ENCODE measurements at regions not wholly inside any gene's neighbourhood (a gene's known extent, or its start where the extent isn't known, plus 50 kb on each side); places are given as distances from the start of the nearest gene placed in this dataset.

- no peak for DNase-seq
Observed at GRCh38 chr6:14187406-14187805, 69.8 kb downstream of the CD83 start.

DNA sequence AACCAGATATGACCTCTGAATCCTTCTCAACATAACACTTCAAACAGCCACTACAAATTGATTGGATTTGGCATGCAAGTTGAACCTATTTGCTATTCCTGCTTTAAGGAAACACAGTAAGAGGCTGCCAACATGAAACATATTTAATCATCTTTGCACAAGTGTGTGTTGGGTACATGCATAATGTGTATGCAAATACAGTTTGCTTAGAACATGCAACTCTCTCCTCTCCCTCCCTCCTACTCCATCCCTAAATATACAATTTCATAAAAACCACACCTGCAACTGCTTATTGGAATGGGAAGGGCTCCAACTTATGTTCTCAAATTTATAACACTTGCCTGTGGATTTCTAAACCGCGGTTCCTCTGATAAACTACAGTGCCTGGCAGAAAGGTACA, 71.5 kb downstream of the CD83 start:
- DNase-seq, result no peak

GRCh38 chr6:14190191-14190928, 72.8 kb downstream of the CD83 start:
- DNase-seq, result no peak

DNA sequence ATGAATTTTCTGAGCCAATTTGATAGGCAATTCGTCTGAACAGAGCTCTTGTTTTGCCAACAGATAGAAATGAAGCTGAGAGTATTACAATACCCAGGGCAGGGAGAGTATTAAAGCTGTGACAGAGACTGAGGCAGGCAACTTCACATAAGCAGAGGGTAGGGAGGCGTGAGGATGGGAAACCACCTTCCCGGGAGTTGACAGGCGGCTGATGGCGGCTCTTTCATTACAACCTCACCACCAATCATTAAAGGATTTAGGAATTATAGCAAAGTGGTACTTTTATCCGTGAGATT, 73.3 kb downstream of the CD83 start:
- no peak for DNase-seq

DNA sequence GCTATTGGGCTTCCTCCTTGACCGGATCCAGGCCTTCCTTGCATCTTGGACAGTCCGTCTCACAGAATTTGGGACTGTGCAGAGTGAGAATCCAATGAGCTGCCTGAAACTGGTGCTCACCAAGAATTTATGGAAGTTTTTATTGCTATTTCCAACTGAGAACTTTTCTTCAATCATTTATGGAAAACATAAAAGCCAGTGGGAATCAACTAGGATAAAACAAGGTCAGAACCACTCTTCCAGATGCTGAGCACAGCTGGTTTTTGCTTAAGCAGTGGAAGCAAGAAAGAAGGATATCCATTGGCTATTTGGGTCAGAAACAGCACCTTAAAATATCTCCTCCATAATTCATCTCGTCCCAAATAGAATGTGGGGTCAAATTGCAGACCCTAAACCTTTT, 74.2 kb downstream of the CD83 start:
- no peak for DNase-seq

DNA sequence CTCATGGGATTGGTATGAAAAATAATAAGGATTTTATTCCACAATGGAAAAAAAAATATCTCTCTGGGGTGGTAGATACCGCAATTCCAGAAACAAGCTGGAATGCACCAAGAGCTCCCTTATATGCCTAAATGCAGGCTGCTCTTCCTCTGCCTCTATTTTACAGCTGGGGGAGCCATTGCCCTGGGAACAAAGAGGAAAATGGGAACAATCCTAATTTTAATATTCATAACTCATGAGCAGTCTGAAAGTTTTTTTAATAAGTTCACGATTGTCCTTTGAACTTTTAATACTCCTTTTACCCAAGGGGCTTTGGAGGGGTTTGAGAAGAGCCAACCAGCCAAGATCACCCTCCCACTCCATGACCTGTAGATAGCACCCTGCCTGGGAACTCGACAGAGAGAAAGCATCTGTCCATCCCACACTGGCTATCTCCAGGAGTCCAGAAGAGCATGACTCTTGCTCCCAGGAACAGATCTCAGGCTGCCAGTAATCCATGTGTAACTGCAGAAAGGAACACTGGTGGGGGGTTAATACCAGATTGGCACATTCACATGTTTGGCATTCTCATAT, 74.7 kb downstream of the CD83 start:
- DNase-seq, result no peak

GRCh38 chr6:14193524-14193923, 76.0 kb downstream of the CD83 start:
- no peak for DNase-seq

DNA sequence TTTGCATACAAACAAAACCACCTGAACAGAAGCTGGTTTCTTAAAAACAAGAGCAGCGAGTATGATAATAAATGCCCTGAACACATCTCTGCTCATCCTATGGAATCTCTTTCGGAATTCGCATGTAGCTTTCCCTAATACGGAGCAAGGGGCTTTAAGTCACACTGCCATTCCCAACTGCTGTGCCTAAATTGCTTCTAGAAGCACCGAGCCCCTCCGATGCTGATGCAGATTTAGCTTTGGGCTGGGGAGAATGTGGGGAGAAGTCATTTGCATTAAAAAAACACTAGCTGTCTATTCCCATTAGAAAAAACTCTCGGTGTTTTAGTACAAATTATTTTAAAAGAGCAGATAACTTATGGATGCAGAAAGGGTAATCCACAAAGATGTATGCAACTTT, 76.9 kb downstream of the CD83 start:
- DNase-seq, result no peak

GRCh38 chr6:14194976-14195375, 77.4 kb downstream of the CD83 start:
- DNase-seq, result no peak

DNA sequence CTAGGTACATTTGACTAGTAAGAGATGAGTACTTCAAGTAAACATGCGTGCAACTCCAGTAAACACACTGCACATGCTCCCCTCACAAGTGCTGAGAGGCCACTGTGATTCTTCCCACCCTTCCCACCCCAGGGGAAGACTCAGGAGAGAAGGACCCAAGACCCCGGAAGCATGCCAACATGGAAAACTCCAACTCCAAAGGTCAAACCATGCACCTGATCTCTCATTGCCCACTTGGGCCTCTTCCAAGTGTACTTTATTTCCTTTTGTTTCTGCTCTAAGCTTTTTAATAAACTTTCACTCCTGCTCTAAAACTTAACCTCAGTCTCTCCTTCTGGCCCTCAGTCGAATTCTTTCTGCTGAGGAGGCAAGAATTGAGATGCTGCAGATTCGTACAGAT, 78.5 kb downstream of the CD83 start:
- DNase-seq, result no peak

GRCh38 chr6:14197118-14197517, 79.5 kb downstream of the CD83 start:
- DNase-seq, result no peak

DNA sequence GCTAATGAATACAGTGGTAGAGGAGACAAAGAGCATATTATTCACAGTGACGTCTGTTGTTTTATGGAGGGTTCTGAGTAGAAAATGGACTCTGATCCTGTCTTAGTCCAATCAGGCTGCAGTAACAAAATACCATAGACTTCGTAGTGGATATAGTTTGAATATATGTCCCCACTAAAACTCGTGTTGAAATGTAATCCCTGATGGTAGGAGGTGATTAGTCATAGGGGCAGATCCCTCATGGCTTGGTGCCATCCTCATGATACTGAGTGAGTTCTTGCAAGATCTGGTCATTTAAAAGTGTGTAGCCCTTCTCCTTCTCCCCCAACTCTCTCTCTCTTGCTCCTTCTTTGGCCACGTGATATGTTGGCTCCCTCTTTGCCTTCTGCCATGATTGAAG, 82.5 kb downstream of the CD83 start:
- DNase-seq, result no peak

DNA sequence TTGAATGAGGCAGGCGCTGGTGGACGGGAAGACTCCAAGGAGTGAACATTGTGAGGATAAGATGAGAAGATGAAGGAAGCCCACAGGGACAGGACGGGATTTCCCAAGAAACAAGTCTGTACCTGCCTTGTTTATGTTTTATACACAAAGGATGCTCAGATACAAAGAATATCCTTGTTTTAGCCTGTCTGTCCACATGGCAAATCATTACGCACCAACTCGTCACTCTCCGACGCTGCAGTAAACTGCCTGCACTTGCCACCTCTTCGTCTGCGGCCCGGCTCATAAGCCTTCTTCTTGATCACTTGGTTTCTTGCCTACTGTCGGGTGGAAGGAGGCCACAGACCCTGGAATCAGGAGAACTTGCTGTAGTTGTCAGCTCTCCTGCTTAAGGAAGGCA, 85.4 kb downstream of the CD83 start:
- DNase-seq, result no peak

DNA sequence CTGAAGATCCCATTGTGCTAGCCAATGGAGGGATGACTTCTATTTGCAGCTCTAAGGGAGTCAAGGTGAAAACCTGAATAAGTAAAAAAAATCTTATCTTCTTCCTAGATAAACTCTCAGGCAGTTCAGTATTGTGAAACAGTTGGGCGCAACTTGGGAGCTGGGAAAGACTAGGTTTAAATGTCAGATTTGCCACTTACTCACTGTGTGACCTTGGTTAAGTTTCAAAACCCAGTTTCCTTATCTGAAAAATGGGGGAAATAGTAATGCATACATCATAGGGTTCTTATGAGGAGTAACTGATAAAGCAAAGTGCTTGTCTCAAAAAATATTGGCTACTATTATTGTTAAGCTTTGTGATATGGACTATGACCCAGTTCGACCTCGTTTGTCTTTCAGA, 88.8 kb downstream of the CD83 start:
- no peak for DNase-seq

GRCh38 chr6:14207448-14207847, 89.9 kb downstream of the CD83 start:
- DNase-seq, result no peak

- DNase-seq, result no peak
Observed at GRCh38 chr6:14209000-14209399, 91.4 kb downstream of the CD83 start.

GRCh38 chr6:14210077-14210476, 92.5 kb downstream of the CD83 start:
- no peak for DNase-seq

DNA sequence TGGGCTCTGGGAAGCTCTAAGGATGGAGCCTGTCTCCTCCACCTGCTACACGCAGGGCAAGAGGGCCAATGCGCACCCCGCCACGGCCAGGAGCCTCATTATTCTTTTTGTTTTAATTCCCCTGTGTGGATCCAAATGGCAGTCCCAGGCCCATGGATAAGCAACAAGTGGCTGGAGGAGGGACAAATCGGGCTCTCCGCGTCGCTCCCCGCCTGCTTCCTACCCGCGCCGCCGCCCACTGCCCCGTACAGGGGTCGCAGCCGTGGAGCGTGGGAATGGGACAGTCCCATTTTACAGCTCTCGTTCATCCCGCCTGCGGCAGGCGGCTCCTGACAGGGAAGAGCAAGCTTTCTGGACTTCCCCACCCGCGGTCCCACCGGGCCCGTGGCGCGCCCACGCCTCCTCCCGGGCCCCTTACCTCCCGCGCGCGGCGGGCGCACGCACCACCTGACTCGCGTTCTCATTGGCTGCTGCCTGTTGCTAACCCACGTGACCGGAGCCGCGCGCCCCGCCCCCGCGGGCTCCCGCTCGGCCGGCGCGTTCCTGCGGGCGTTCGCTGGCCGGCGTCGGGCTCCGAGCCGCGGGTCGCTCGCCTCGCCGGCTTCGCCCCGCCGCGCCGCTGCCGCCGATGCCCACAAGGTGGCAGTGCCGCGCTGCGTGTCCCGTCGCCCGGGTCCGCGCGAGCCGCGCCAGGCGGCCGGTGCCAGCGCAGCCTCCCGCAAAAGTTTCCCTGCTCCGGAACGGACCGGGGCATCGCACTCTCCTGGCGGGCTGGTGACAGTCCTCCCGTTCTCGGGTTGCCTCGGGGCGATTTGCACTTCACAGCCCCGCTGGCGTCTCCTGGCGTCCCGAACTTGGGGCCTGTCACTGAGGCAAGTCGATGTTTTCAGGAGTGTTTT, 93.3 kb downstream of the CD83 start:
- peak; percentile 83 for DNase-seq

DNA sequence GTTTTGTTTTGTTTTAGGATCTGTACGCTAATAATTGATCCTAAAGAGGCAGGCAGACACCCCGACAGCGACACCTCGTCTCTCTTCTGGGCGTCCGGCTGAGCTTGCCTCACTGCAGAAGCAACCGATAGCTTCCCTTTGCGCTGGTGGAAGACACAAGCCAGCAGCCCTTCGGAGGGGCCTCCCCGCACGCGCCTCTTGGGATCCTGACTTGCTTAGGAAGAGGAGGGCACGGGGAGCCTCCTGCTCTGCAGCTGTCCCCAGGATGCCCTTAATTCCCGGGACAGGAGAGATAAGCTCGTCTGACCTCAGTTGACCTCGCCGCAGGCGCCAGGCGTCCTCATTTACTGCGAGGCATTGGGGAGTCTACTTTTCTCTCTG, 94.0 kb downstream of the CD83 start:
- no peak for DNase-seq

DNA sequence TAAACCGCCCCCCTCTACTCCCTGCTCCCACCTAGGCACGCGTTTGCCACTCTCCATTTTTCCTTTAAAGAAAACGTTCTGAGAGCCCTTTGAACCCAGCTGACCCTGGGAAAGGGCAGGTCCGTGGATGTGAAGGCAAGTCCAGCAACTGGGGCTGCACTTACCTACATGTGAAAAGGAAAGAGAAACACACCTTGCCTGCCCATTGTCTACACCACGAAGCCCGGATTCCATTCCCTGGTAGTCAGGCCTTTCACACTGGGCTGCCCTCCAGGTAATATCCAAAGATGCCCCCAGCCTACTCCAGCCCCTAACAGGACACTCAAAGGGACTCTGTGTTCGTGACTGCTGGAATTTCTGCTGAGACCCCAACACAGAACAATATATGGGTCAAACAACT, 94.4 kb downstream of the CD83 start:
- no peak for DNase-seq

DNA sequence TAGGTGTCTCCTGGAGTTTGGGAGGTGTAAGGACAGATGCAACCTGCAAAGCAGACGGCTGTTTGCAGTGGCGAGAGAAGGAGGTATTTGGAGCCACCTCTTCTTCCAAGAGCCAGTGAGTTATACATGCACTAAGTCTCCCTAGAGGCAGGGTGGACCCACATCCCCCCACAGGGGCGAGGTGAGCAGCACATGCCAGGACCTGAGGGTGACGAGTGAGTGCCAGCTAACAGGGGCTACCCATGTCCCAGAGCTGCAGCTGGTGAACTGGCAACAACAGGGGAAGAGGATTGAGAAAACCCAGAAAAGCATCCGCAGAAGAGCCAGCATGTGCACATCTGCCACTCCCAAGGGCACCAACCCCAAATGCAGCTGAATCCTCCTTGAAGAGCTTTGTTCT, 95.1 kb downstream of the CD83 start:
- no peak for DNase-seq

GRCh38 chr6:14216946-14217684, 99.5 kb downstream of the CD83 start:
- no peak for DNase-seq

DNA sequence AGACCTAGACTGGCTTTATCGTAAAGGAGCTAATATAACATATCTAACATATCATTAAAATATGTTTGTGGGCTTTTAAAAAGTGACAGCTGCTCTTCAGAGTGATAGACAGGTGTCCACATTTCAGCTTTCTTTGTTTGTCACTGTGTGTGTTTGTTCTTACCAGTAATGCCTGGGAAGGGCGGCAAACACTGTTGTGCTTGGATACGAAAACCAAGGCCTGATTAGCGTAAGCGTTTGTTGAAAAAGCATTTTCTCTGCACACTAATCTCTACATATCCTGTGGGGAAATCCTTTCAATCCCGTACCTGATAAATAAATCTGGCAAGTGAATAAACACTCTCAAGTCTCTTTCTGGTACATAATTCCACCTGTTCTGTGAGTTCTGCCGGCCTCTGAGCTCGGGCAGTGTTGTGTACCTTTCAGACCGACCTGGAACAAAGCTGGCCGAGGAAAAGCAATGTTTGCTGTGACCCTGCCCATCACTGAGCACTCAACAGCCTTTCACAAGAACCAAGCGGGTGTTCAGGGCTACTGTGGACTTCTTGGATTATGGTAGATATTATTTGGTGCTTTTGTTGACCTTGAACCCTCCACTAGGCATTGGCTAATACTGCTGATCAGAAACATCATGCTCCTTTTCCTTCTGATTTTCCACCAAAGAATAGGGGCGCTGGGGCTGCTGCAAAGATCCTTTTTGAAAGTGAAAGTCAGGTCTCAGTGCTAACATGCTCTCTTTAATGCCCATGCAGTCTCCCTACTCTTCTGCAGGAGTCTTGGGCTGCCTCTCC, 100.4 kb downstream of the CD83 start:
- DNase-seq, result no peak
